CD14-positive monocyte (primary cell): ENCODE measurements at regions not wholly inside any gene's neighbourhood (a gene's known extent, or its start where the extent isn't known, plus 50 kb on each side); places are given as distances from the start of the nearest gene placed in this dataset.

Source experiments
- DNase-seq, 3 donors: peaks; one replicate each; pipeline ENCODE4 v3.0.0-alpha.2; 2011 to 2022
- H2AFZ ChIP-seq: 2 replicates; pipeline ENCODE4 v1.6.0; 2012; ENCODE audit warnings: mild to moderate bottlenecking, low read depth, low read length, inconsistent platforms; ENCODE audit not compliant: insufficient read depth, poor library complexity, severe bottlenecking
- H3K27ac ChIP-seq, 2 donors: 1 replicate in 1 of 2; 2 replicates in 1 of 2; pipeline ENCODE4 v1.5.1; 2012 to 2013; ENCODE audit warnings: low read length in 2 of 2, control low read depth in 1 of 2, inconsistent platforms in 1 of 2, low read depth in 1 of 2, mild to moderate bottlenecking in 1 of 2
- H3K27me3 ChIP-seq, 2 donors: one replicate each; pipeline versions ENCODE4 v1.6.0 to v1.6.1; 2011 to 2013; ENCODE audit warnings: low read length in 2 of 2; ENCODE audit not compliant: control insufficient read depth in 2 of 2, insufficient read depth in 2 of 2
- H3K36me3 ChIP-seq, 2 donors: replicated peaks in 1 of 2; 1 replicate in 1 of 2; 2 replicates in 1 of 2; pipeline versions ENCODE4 v1.5.1 to v1.6.1; 2012 to 2013; ENCODE audit warnings: low read length in 2 of 2, control low read depth in 1 of 2, inconsistent platforms in 1 of 2, mild to moderate bottlenecking in 1 of 2; ENCODE audit not compliant: insufficient read depth in 2 of 2, control insufficient read depth in 1 of 2
- H3K4me1 ChIP-seq, 2 donors: 1 replicate in 1 of 2; 2 replicates in 1 of 2; pipeline versions ENCODE4 v1.5.1 to v1.6.1; 2012 to 2013; ENCODE audit warnings: low read length in 2 of 2, control low read depth in 1 of 2, inconsistent platforms in 1 of 2, mild to moderate bottlenecking in 1 of 2, moderate library complexity in 1 of 2; ENCODE audit not compliant: insufficient read depth in 2 of 2, control insufficient read depth in 1 of 2
- H3K4me2 ChIP-seq: replicated peaks from 2 replicates; pipeline ENCODE3; 2012; ENCODE audit warnings: low read length, moderate library complexity, mild to moderate bottlenecking; ENCODE audit not compliant: poor library complexity, severe bottlenecking; ENCODE audit errors: extremely low read depth
- H3K4me3 ChIP-seq, 3 experiments: fragments of 200-600 bp in 1 of 3; sonication (generic) in 1 of 3; replicated peaks in 1 of 3; 1 replicate in 2 of 3; 2 replicates in 1 of 3; pipeline ENCODE4 v1.5.1; 2011 to 2013; ENCODE audit warnings: low read length in 3 of 3, mild to moderate bottlenecking in 3 of 3, control low read depth in 2 of 3, low read depth in 2 of 3, inconsistent platforms in 1 of 3, moderate library complexity in 1 of 3
- H3K79me2 ChIP-seq: 2 replicates; pipeline ENCODE4 v1.6.0; 2012; ENCODE audit warnings: mild to moderate bottlenecking, control low read depth, inconsistent platforms, low read length, moderate library complexity; ENCODE audit not compliant: insufficient read depth
- H3K9ac ChIP-seq: 2 replicates; pipeline ENCODE4 v1.6.0; 2017; ENCODE audit warnings: low read length, mild to moderate bottlenecking; ENCODE audit not compliant: insufficient read depth, poor library complexity, severe bottlenecking
- H3K9me3 ChIP-seq, 2 donors: replicated peaks in 1 of 2; 1 replicate in 1 of 2; 2 replicates in 1 of 2; pipeline versions ENCODE4 v1.5.1 to v1.6.1; 2012 to 2013; ENCODE audit warnings: low read length in 2 of 2, control low read depth in 1 of 2; ENCODE audit not compliant: control insufficient read depth in 1 of 2, insufficient read depth in 1 of 2
- H4K20me1 ChIP-seq: 2 replicates; pipeline ENCODE4 v1.6.0; 2012; ENCODE audit warnings: mild to moderate bottlenecking, low read length, control low read depth, moderate library complexity; ENCODE audit not compliant: insufficient read depth
- H3K27ac Mint-ChIP-seq, 7 donors: one replicate each; pipeline ENCODE4 v1.8.0; 2020; ENCODE audit warnings: mild to moderate bottlenecking in 7 of 7, mixed read lengths in 7 of 7, moderate library complexity in 6 of 7, inconsistent platforms in 2 of 7
- H3K27me3 Mint-ChIP-seq, 3 donors: one replicate each; pipeline ENCODE4 v1.8.0; 2021 to 2022; ENCODE audit warnings: low read depth in 3 of 3, mild to moderate bottlenecking in 3 of 3, mixed read lengths in 3 of 3, moderate library complexity in 3 of 3, inconsistent platforms in 1 of 3
- H3K36me3 Mint-ChIP-seq, 2 donors: one replicate each; pipeline ENCODE4 v1.8.0; 2020; ENCODE audit warnings: mixed read lengths in 2 of 2, inconsistent platforms in 1 of 2, mild to moderate bottlenecking in 1 of 2
- H3K4me1 Mint-ChIP-seq: one replicate; pipeline ENCODE4 v1.8.0; 2020; ENCODE audit warnings: mild to moderate bottlenecking, mixed read lengths
- H3K4me3 Mint-ChIP-seq, 2 donors: one replicate each; pipeline ENCODE4 v1.8.0; 2020; ENCODE audit warnings: mild to moderate bottlenecking in 2 of 2, mixed read lengths in 2 of 2, moderate library complexity in 1 of 2
- H3K9me3 Mint-ChIP-seq, 7 donors: one replicate each; pipeline ENCODE4 v1.8.0; 2020 to 2022; ENCODE audit warnings: mixed read lengths in 7 of 7, mild to moderate bottlenecking in 6 of 7, moderate library complexity in 6 of 7, inconsistent platforms in 2 of 7
- WGBS: methylation state at CpG from one replicate; pipeline ENCODE4 v1.1.5; 2013; ENCODE audit warnings: missing lambda C conversion rate; ENCODE audit not compliant: insufficient coverage; 5-methylcytosine and 5-hydroxymethylcytosine counted together
- intact Hi-C, 2 donors: fragments of 100-400 bp; cut with micrococcal nuclease; formaldehyde crosslinking; loops; one replicate each; pipeline versions ENCODE4 v1.15.0 to v1.15.1; 2023
- TF ChIP-seq, protein P1 (sequence below): fragments of 200-600 bp; IDR thresholded peaks from one replicate; pipeline ENCODE4 v1.8.0; 2022; ENCODE audit warnings: antibody characterized with exemption, mild to moderate bottlenecking

DNA sequence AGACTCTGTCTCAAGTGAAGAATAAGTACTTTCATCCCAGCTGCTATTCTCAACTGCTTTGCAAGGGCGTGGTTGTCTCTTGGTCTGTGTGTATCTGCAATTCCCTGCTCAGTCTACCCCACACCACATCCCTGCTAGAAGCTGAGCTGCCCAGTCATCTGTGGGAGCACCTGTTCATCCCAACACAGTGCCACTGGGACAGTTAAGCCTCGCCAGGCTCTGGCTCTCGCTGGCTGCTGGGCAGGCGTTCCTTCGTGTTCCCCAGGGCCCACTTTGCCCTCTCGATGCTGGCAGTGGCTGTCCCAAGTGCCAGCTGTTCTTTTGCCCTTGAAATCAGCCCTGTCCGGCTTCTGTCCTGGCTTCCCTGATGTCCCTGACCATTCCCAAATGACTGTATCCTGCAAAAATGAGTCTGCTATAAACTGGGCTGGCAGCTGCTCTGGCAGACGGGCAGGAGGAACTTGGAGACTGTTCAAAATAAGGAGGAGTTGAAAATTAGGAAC is 91.6 kb upstream of the KLHL25 start:
- Histone ChIP-seq H3K9me3 (no peaks in the 10 kb centered on the region), H4K20me1 (no peaks in the 10 kb centered on the region), H3K4me2 (no peak overlapping the region), H3K36me3 (no peaks in the 10 kb centered on the region), H2AFZ (no peak overlapping the region), H3K79me2 (no peaks in the 10 kb centered on the region), H3K4me3 (no peak overlapping the region), H3K27ac (no peak overlapping the region), H3K4me1 (no peaks in the 10 kb centered on the region), H3K27me3 (no peaks in the 10 kb centered on the region), H3K9ac (no peak overlapping the region)
- no peak for DNase-seq
- H3K27ac Mint-ChIP-seq = no peak overlapping the region
- 88% methylated on average over 6 of the region's 8 CpGs for WGBS
- peaks cover 4 to 7% (median 5%) of the 10 kb centered on the region in 3 donors for H3K27me3 Mint-ChIP-seq
- TF ChIP-seq, protein P1, sequence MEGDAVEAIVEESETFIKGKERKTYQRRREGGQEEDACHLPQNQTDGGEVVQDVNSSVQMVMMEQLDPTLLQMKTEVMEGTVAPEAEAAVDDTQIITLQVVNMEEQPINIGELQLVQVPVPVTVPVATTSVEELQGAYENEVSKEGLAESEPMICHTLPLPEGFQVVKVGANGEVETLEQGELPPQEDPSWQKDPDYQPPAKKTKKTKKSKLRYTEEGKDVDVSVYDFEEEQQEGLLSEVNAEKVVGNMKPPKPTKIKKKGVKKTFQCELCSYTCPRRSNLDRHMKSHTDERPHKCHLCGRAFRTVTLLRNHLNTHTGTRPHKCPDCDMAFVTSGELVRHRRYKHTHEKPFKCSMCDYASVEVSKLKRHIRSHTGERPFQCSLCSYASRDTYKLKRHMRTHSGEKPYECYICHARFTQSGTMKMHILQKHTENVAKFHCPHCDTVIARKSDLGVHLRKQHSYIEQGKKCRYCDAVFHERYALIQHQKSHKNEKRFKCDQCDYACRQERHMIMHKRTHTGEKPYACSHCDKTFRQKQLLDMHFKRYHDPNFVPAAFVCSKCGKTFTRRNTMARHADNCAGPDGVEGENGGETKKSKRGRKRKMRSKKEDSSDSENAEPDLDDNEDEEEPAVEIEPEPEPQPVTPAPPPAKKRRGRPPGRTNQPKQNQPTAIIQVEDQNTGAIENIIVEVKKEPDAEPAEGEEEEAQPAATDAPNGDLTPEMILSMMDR = no peak
- H3K36me3 Mint-ChIP-seq = no peaks in the 10 kb centered on the region
- no peaks in the 10 kb centered on the region for H3K4me1 Mint-ChIP-seq
- intact Hi-C loops = no loop called here
- peaks cover 0 to 2% (median 0%) of the 10 kb centered on the region in 7 donors for H3K9me3 Mint-ChIP-seq
- no peak overlapping the region for H3K4me3 Mint-ChIP-seq

DNA sequence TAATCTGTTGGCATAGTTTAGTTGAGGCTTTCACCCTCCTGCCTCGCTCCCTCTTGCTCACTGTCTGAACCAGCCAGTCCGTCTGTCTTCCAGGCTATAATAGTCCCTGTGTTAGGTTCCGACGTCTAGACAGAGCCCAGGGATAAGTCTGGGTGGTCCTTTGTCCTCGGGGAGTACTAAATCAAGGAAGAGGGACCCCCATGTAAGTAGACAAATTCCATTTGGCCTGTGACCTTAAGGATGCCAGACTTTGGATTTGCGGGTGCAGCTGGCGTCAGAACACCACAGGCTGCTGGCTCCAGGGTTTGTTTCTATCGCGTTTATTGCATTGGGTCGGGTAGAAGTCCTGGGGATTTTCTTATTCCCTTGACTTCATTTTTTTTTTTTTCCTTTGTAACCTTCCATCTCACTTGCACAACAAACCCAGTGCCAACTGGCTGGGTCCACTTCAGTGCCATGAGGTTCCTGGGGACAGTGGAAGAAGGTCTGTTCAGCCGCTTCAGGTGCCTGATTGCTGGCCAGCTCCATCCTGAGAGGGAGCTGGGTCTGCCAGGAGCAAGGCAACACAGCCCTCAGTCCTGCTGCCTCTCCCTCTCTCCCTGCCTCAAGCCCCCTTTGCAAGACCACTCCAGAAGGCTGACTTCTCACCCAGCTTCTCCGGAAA is 95.4 kb upstream of the KLHL25 start:
- no peaks in the 10 kb centered on the region for H3K79me2 ChIP-seq
- H3K27ac ChIP-seq = no peak overlapping the region
- H3K4me2 ChIP-seq = no peak overlapping the region
- no peak overlapping the region for H3K9ac ChIP-seq
- H3K36me3 ChIP-seq = no peaks in the 10 kb centered on the region
- H4K20me1 ChIP-seq = no peaks in the 10 kb centered on the region
- 89% methylated on average over 7 of the region's 12 CpGs for WGBS
- no peaks in the 10 kb centered on the region for H3K4me1 ChIP-seq
- H3K4me3 ChIP-seq = no peak overlapping the region
- intact Hi-C loops = no loop called here
- Mint-ChIP-seq H3K9me3 (no peaks in the 10 kb centered on the region), H3K4me1 (no peaks in the 10 kb centered on the region), H3K27ac (peak overlapping the region in 1 of 7 donors; percentile 42), H3K27me3 (peaks cover 6 to 9% (median 7%) of the 10 kb centered on the region in 3 donors), H3K36me3 (no peaks in the 10 kb centered on the region), H3K4me3 (no peak overlapping the region)
- no peak for DNase-seq
- H3K27me3 ChIP-seq = no peaks in the 10 kb centered on the region
- no peaks in the 10 kb centered on the region for H3K9me3 ChIP-seq
- no peak overlapping the region for H2AFZ ChIP-seq
- TF ChIP-seq, protein P1 = no peak
